Gastroesophageal sphincter (tissue), 4 donors: ENCODE measurements at regions not wholly inside any gene's neighbourhood (a gene's known extent, or its start where the extent isn't known, plus 50 kb on each side); places are given as distances from the start of the nearest gene placed in this dataset.

Source experiments
- ATAC-seq: fragments of 150-250 bp; one replicate; pipeline ENCODE4 v1.9.1; 2016; ENCODE audit warnings: mild to moderate bottlenecking, moderate library complexity
- H3K27ac ChIP-seq, 4 donors: fragments of 200-600 bp; sonication (generic) in 3 of 4; 1 replicate in 3 of 4; 2 replicates in 1 of 4; pipeline ENCODE4 v1.5.1; 2016 to 2019
- H3K27me3 ChIP-seq: fragments of 200-600 bp; sonication (generic); one replicate; pipeline ENCODE4 v1.5.1; 2019
- H3K36me3 ChIP-seq, 2 donors: fragments of 200-600 bp; sonication (generic); one replicate each; pipeline ENCODE4 v1.5.1; 2019; ENCODE audit warnings: control low read depth in 1 of 2
- H3K4me1 ChIP-seq, 3 donors: fragments of 200-600 bp; sonication (generic); 1 replicate in 2 of 3; 2 replicates in 1 of 3; pipeline ENCODE4 v1.5.1; 2016 to 2019; ENCODE audit warnings: control low read depth in 2 of 3
- H3K4me3 ChIP-seq, 2 donors: fragments of 200-600 bp; sonication (generic); one replicate each; pipeline ENCODE4 v1.5.1; 2019; ENCODE audit warnings: mild to moderate bottlenecking in 1 of 2, moderate library complexity in 1 of 2
- H3K9me3 ChIP-seq, 3 donors: fragments of 200-600 bp; sonication (generic); one replicate each; pipeline ENCODE4 v1.5.1; 2017 to 2019; ENCODE audit warnings: control low read depth in 2 of 3
- CTCF ChIP-seq, 4 experiments: fragments of 200-600 bp in 2 of 4; fragments of 450-650 bp in 2 of 4; sonication (generic) in 1 of 4; IDR thresholded peaks; one replicate each; pipeline ENCODE4 v1.5.1; 2017 to 2019; ENCODE audit warnings: antibody characterized with exemption in 4 of 4, mild to moderate bottlenecking in 2 of 4, moderate library complexity in 2 of 4
- EP300 ChIP-seq: sonication (generic); formaldehyde crosslinking; IDR thresholded peaks from one replicate; pipeline ENCODE4 v1.6.1; 2017; ENCODE audit warnings: antibody characterized with exemption, mild to moderate bottlenecking
- POLR2A ChIP-seq, 2 donors: fragments of 450-650 bp; IDR thresholded peaks; one replicate each; pipeline ENCODE4 v1.6.1; 2017; ENCODE audit warnings: antibody characterized with exemption in 2 of 2, mild to moderate bottlenecking in 2 of 2, moderate library complexity in 1 of 2
- POLR2AphosphoS5 ChIP-seq: sonication (generic); formaldehyde crosslinking; IDR thresholded peaks from one replicate; pipeline ENCODE4 v1.6.1; 2017; ENCODE audit warnings: antibody characterized with exemption
- WGBS, 2 donors: methylation state at CpG; one replicate each; pipeline ENCODE4 v1.1.5; 2018; ENCODE audit warnings: low coverage in 1 of 2; 5-methylcytosine and 5-hydroxymethylcytosine counted together

- no peaks in the 10 kb centered on the region for H3K4me1 ChIP-seq
- no peaks in the 10 kb centered on the region for H3K36me3 ChIP-seq
- H3K27ac ChIP-seq = no peak overlapping the region
- TF ChIP-seq POLR2A (IDR thresholded peaks at IDR 0.05) (no peak), POLR2AphosphoS5 (no peak), EP300 (no peak), CTCF (IDR thresholded peaks at IDR 0.05) (no peak)
- 97 to 100% methylated on average over 2 of the region's 2 CpGs for WGBS, 2 donors
- H3K27me3 ChIP-seq = no peaks in the 10 kb centered on the region
- H3K9me3 ChIP-seq = peaks cover 0 to 9% (median 0%) of the 10 kb centered on the region in 3 donors
- ATAC-seq = no peak
- H3K4me3 ChIP-seq = no peak overlapping the region
Observed at GRCh38 chr18:45403341-45404049, 211.8 kb upstream of the SLC14A2 start.

GRCh38 chr18:45408218-45408617, 207.1 kb upstream of the SLC14A2 start:
- no peaks in the 10 kb centered on the region for H3K36me3 ChIP-seq
- ATAC-seq = no peak
- no peaks in the 10 kb centered on the region for H3K27me3 ChIP-seq
- 57 to 75% methylated on average over 1 of the region's 1 CpG for WGBS, 2 donors
- H3K9me3 ChIP-seq = peaks cover 0 to 9% (median 0%) of the 10 kb centered on the region in 3 donors
- H3K27ac ChIP-seq = no peak overlapping the region
- no peak overlapping the region for H3K4me3 ChIP-seq
- TF ChIP-seq POLR2A (IDR thresholded peaks at IDR 0.05) = no peak
- no peak for TF ChIP-seq EP300
- no peak for TF ChIP-seq POLR2AphosphoS5
- TF ChIP-seq CTCF (IDR thresholded peaks at IDR 0.05) = no peak
- H3K4me1 ChIP-seq = no peaks in the 10 kb centered on the region

- no peaks in the 10 kb centered on the region for H3K27me3 ChIP-seq
- H3K4me1 ChIP-seq = no peaks in the 10 kb centered on the region
- no peak for ATAC-seq
- no peak overlapping the region for H3K4me3 ChIP-seq
- peaks cover 0 to 9% (median 0%) of the 10 kb centered on the region in 3 donors for H3K9me3 ChIP-seq
- 97% methylated on average over 7 of the region's 7 CpGs for WGBS, 2 donors
- H3K36me3 ChIP-seq = no peaks in the 10 kb centered on the region
- TF ChIP-seq CTCF (IDR thresholded peaks at IDR 0.05) (no peak), EP300 (no peak), POLR2AphosphoS5 (no peak), POLR2A (IDR thresholded peaks at IDR 0.05) (no peak)
- no peak overlapping the region for H3K27ac ChIP-seq
Observed at GRCh38 chr18:45409971-45410370, 205.3 kb upstream of the SLC14A2 start.

- Histone ChIP-seq H3K9me3 (no peaks in the 10 kb centered on the region), H3K27me3 (no peaks in the 10 kb centered on the region), H3K4me1 (peaks cover 0 to 7% (median 0%) of the 10 kb centered on the region in 3 donors), H3K36me3 (no peaks in the 10 kb centered on the region), H3K27ac (peak overlapping the region in 1 of 4 donors; percentile 11), H3K4me3 (no peak overlapping the region)
- WGBS, 2 donors = 86% methylated on average over 1 of the region's 1 CpG; no CpG with 5 or more reads in 1 of the 2 donors
- TF ChIP-seq POLR2A (IDR thresholded peaks at IDR 0.05) (no peak), POLR2AphosphoS5 (no peak), CTCF (IDR thresholded peaks at IDR 0.05) (no peak), EP300 (no peak)
- ATAC-seq = no peak
Observed at GRCh38 chr18:45412577-45412976, 202.7 kb upstream of the SLC14A2 start.

- 82 to 83% methylated on average over 4 of the region's 4 CpGs for WGBS, 2 donors
- H3K36me3 ChIP-seq = no peaks in the 10 kb centered on the region
- H3K9me3 ChIP-seq = no peaks in the 10 kb centered on the region
- H3K4me1 ChIP-seq = peaks cover 0 to 7% (median 0%) of the 10 kb centered on the region in 3 donors
- no peak overlapping the region for H3K27ac ChIP-seq
- ATAC-seq = peak; percentile 72
- H3K4me3 ChIP-seq = no peak overlapping the region
- TF ChIP-seq POLR2A (IDR thresholded peaks at IDR 0.05) (no peak), EP300 (no peak), CTCF (IDR thresholded peaks at IDR 0.05) (no peak), POLR2AphosphoS5 (no peak)
- H3K27me3 ChIP-seq = no peaks in the 10 kb centered on the region
Observed at GRCh38 chr18:45413180-45413836, 202.0 kb upstream of the SLC14A2 start.
